Gastroesophageal sphincter (tissue), 3 donors: ENCODE measurements at regions not wholly inside any gene's neighbourhood (a gene's known extent, or its start where the extent isn't known, plus 50 kb on each side); places are given as distances from the start of the nearest gene placed in this dataset.

Experiments
- CTCF ChIP-seq, 4 experiments: fragments of 200-600 bp in 2 of 4; fragments of 450-650 bp in 2 of 4; sonication (generic) in 1 of 4; IDR thresholded peaks; one replicate each; pipeline ENCODE4 v1.5.1; 2017 to 2019; ENCODE audit warnings: antibody characterized with exemption in 4 of 4, mild to moderate bottlenecking in 2 of 4, moderate library complexity in 2 of 4
- POLR2A ChIP-seq, 2 donors: fragments of 450-650 bp; IDR thresholded peaks; one replicate each; pipeline ENCODE4 v1.6.1; 2017; ENCODE audit warnings: antibody characterized with exemption in 2 of 2, mild to moderate bottlenecking in 2 of 2, moderate library complexity in 1 of 2

GRCh38 chr6:153392156-153392555 is 261.1 kb upstream of the RGS17 start:
- TF ChIP-seq POLR2A (IDR thresholded peaks at IDR 0.05) (no peak), CTCF (IDR thresholded peaks at IDR 0.05) (no peak)
